ENCODE measurements at regions not wholly inside any gene's neighbourhood (a gene's known extent, or its start where the extent isn't known, plus 50 kb on each side); places are given as distances from the start of the nearest gene placed in this dataset.

DNA sequence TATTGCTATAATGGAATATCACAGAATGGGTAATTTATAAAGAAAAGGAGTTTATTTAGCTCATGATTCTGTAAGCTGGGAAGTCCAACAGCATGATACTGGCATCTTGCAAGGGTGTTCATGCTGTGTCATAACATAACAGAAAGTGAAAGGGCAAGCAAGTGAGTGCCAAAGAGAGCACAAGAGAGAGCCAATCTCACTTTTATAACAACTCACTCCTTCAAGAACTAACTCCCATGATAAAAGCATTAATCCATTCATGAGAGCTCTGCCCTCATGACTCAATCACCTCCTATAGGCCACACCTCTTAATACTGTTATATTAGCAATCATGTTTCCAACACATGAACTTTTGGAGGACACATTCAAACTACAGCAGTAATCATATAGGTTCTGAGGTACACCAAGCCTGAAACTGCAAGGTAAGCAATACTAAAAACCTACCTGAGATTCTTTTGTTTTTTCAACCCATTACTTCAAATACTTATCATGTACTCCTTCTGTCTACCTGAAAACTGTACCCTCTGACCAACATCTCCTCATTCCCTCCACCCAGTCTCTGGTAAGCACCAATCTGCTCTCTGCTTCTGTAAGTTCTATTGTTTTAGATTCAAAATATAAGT lies 219.7 kb downstream of the MTERF1 start:
- Histone ChIP-seq H3K36me3 (ENCODE audit: insufficient read depth, low read length) (no peaks in the 10 kb centered on the region), H3K4me1 (ENCODE audit: insufficient read depth, low read length, severe bottlenecking) (no peaks in the 10 kb centered on the region), H3K9me3 (ENCODE audit: low read length) (no peaks in the 10 kb centered on the region), H3K9ac (ENCODE audit: low read length) (no peak overlapping the region), H3K4me3 (ENCODE audit: low read depth, low read length, poor library complexity, severe bottlenecking) (no peak overlapping the region), H3K27ac (ENCODE audit: low read depth, low read length, poor library complexity, severe bottlenecking) (no peak overlapping the region), H3K9me2 (ENCODE audit: low read depth, low read length) (no peaks in the 10 kb centered on the region), H3F3A (ENCODE audit: insufficient read depth, low read length) (no peaks in the 10 kb centered on the region), H3K79me2 (ENCODE audit: insufficient read depth, low read length) (no peaks in the 10 kb centered on the region), H2AFZ (ENCODE audit: low read length) (no peak overlapping the region), H3K27me3 (ENCODE audit: insufficient read depth, low read length) (no peaks in the 10 kb centered on the region), H4K20me1 (ENCODE audit: insufficient read depth, low read length) (no peaks in the 10 kb centered on the region), H3K4me2 (ENCODE audit: low read length) (no peak overlapping the region)
- TF ChIP-seq EZH2 (IDR thresholded peaks at IDR 0.05; ENCODE audit: borderline replicate concordance, low read length), result no peak
- no peak for TF ChIP-seq CTCF (IDR thresholded peaks at IDR 0.05; ENCODE audit: low read length)

DNA sequence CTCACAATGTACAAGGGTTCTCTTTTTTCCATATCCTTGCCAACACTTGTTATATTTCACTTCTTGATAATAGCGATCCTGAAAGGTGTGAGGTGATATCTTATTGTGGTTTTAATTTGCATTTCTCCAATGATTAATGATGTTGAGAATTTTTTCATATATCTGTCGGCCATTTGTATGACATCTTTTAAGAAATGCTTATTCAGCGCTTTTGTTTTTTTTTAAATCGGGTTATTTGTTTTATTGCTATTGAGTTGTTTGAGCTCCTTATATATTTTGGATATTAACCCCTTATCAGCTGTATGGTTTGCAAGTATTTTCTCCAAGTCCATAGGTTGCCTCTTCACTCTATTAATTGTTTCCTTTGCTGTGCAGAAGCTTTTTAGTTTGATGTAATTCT lies 218.8 kb downstream of the MTERF1 start:
- Histone ChIP-seq H3K9me2 (ENCODE audit: low read depth, low read length) (no peaks in the 10 kb centered on the region), H3K9me3 (ENCODE audit: low read length) (no peaks in the 10 kb centered on the region), H3K9ac (ENCODE audit: low read length) (no peak overlapping the region), H4K20me1 (ENCODE audit: insufficient read depth, low read length) (no peaks in the 10 kb centered on the region), H3F3A (ENCODE audit: insufficient read depth, low read length) (no peaks in the 10 kb centered on the region), H3K4me1 (ENCODE audit: insufficient read depth, low read length, severe bottlenecking) (no peaks in the 10 kb centered on the region), H3K79me2 (ENCODE audit: insufficient read depth, low read length) (no peaks in the 10 kb centered on the region), H3K4me3 (ENCODE audit: low read depth, low read length, poor library complexity, severe bottlenecking) (no peak overlapping the region), H3K4me2 (ENCODE audit: low read length) (no peak overlapping the region), H3K36me3 (ENCODE audit: insufficient read depth, low read length) (no peaks in the 10 kb centered on the region), H3K27me3 (ENCODE audit: insufficient read depth, low read length) (no peaks in the 10 kb centered on the region), H3K27ac (ENCODE audit: low read depth, low read length, poor library complexity, severe bottlenecking) (no peak overlapping the region), H2AFZ (ENCODE audit: low read length) (no peak overlapping the region)
- TF ChIP-seq EZH2 (IDR thresholded peaks at IDR 0.05; ENCODE audit: borderline replicate concordance, low read length), result no peak
- no peak for TF ChIP-seq CTCF (IDR thresholded peaks at IDR 0.05; ENCODE audit: low read length)

DNA sequence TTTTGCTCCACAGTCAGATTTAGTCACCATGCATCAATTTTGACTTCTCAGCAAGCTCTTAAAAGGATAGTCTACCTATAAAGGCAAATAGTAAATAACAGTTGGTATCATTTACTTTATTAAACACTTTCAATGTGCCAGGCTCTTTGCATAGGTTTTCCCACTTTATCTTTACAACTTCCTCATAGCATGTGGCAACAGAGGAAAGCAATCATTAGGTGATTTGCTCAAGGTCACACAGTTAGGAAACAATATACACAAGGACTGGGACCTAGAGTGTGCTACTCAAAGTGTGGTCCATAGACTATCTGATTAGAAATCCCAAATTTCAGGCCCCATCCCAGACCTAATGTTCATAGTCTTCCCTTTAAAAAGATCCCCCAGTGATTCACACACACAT lies 212.3 kb downstream of the MTERF1 start:
- H3K9me3 ChIP-seq (ENCODE audit: low read length), result no peaks in the 10 kb centered on the region
- H3K79me2 ChIP-seq (ENCODE audit: insufficient read depth, low read length), result no peaks in the 10 kb centered on the region
- no peak overlapping the region for H3K4me2 ChIP-seq (ENCODE audit: low read length)
- H3K27me3 ChIP-seq (ENCODE audit: insufficient read depth, low read length), result no peaks in the 10 kb centered on the region; the same call in 1 of the 2 replicates
- H3F3A ChIP-seq (ENCODE audit: insufficient read depth, low read length), result no peaks in the 10 kb centered on the region
- no peaks in the 10 kb centered on the region for H3K4me1 ChIP-seq (ENCODE audit: insufficient read depth, low read length, severe bottlenecking)
- no peaks in the 10 kb centered on the region for H4K20me1 ChIP-seq (ENCODE audit: insufficient read depth, low read length)
- TF ChIP-seq EZH2 (IDR thresholded peaks at IDR 0.05; ENCODE audit: borderline replicate concordance, low read length) (no peak), CTCF (IDR thresholded peaks at IDR 0.05; ENCODE audit: low read length) (no peak)
- no peak overlapping the region for H3K27ac ChIP-seq (ENCODE audit: low read depth, low read length, poor library complexity, severe bottlenecking)
- H2AFZ ChIP-seq (ENCODE audit: low read length), result no peak overlapping the region
- H3K36me3 ChIP-seq (ENCODE audit: insufficient read depth, low read length), result no peaks in the 10 kb centered on the region
- no peak overlapping the region for H3K9ac ChIP-seq (ENCODE audit: low read length)
- no peaks in the 10 kb centered on the region for H3K9me2 ChIP-seq (ENCODE audit: low read depth, low read length)
- H3K4me3 ChIP-seq (ENCODE audit: low read depth, low read length, poor library complexity, severe bottlenecking), result no peak overlapping the region

Data from OCI-LY1 (cell line).